Activated CD4-positive, CD25-positive, alpha-beta regulatory T cell treated with anti-CD3 and anti-CD28 coated beads, Interleukin-2, amount 50 U/mL, for 24 hours (primary cell): ENCODE measurements at regions not wholly inside any gene's neighbourhood (a gene's known extent, or its start where the extent isn't known, plus 50 kb on each side); places are given as distances from the start of the nearest gene placed in this dataset.
A peak's percentile ranks its signal among the peaks of the same experiment; 100 is the strongest.
"Not testable (repeated sequence)": the region's sequence is repeated elsewhere in the genome, so short reads cannot be mapped to it uniquely, and the experiment has no call there.

Experiments used
- ATAC-seq, 2 donors: fragments of 150-1000 bp; cut with Tn5 transposase; one replicate each; pipeline ENCODE4 v1.10.0; 2021; ENCODE audit warnings: mild to moderate bottlenecking in 1 of 2, moderate library complexity in 1 of 2

DNA sequence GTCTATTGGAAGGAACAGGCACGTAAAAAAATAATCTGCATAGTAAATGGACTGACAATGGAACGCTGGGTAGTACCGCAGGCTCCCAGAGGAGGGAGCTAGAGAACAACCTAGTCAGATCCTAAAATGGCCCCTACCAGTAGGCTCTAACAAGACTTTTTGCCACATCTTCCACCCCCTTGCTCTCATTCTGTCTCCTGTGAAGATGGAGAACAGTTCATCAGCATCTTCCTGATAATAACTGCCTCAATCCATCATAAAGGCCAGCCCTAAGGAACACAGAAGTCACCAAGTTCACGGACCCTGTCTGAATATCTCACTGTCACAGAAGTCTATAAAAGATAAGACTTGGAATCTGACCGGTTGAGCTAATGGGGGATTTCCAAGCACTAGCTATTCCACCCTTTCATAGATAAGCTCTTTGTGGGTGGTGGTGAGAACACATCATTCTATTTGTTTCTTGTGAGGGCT is 133.4 kb downstream of the SLC1A3 start:
- ATAC-seq = peak; percentile 41 to 49

DNA sequence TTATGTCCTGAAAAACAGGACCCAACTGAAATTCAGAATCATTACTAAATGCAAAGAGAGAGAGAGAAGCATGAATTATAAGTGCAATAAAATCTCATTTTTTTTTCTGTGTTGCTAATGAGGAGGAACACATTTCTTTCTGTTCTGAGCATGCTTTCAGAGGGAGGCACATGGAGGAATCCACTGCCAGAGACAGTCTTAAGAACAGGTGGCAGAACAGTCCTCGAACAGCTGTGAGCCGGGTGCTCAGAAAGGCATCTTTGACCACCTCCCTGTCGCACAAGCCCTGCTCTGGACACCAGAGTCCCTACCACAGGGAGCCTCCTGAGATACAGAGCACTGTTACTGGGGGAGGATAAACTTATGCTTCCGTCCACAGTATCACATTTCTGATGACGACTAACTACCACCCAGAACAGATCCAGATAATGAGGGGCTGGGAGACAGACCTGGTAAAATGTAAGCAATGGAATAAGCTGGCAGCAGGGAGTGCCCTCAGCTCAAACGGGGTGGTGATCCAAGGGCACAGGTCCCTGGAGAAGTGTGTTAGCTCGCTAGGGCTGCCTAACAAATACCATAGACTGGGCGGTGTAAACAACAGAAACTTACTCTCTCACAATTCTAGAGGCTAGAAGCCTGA is 134.0 kb downstream of the SLC1A3 start:
- ATAC-seq = no peak

- ATAC-seq = no peak
Measured at GRCh38 chr5:36741128-36741527, 134.7 kb downstream of the SLC1A3 start.

GRCh38 chr5:36743891-36744772 is 132.4 kb upstream of the NIPBL start:
- no peak for ATAC-seq

GRCh38 chr5:36744773-36745589 is 131.6 kb upstream of the NIPBL start:
- peak; percentile 50 to 56 for ATAC-seq

DNA sequence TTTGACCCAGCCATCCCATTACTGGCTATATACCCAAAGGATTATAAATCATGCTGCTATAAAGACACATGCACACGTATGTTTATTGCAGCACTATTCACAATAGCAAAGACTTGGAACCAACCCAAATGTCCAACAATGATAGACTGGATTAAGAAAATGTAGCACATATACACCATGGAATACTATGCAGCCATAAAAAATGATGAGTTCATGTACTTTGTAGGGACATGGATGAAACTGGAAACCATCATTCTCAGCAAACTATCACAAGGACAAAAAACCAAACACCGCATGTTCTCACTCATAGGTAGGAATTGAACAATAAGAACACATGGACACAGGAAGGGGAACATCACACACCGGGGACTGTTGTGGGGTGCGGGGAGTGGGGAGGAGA is 128.8 kb upstream of the NIPBL start:
- not testable (repeated sequence) for ATAC-seq

- no peak for ATAC-seq
Measured at GRCh38 chr5:36751886-36752285, 124.7 kb upstream of the NIPBL start.

GRCh38 chr5:36755342-36755741 is 121.2 kb upstream of the NIPBL start:
- ATAC-seq = no peak

- no peak for ATAC-seq
Measured at GRCh38 chr5:36755920-36756488, 120.6 kb upstream of the NIPBL start.

GRCh38 chr5:36756848-36757247 is 119.7 kb upstream of the NIPBL start:
- no peak for ATAC-seq

DNA sequence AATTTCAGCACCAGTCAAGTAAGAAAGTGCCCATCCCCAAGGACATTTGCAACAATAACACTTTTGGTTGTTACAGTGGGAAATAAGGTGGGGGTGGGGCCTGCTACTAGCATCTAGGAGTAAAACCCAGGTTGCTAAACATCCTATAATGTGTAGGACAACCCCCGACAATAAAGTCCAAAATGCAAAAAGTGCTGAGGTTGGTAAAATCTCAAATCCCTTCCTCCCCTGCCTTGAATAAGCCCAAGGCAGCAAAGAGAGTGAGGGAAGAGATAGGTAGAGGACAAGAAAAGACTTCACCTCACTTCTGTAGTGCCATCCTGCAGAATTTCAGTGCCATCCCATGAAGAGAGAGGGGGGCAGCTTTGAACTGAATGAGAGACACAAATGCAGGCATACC is 117.5 kb upstream of the NIPBL start:
- ATAC-seq = no peak

- ATAC-seq = no peak
Measured at GRCh38 chr5:36763454-36763853, 113.1 kb upstream of the NIPBL start.

GRCh38 chr5:36765876-36766275 is 110.7 kb upstream of the NIPBL start:
- no peak for ATAC-seq

DNA sequence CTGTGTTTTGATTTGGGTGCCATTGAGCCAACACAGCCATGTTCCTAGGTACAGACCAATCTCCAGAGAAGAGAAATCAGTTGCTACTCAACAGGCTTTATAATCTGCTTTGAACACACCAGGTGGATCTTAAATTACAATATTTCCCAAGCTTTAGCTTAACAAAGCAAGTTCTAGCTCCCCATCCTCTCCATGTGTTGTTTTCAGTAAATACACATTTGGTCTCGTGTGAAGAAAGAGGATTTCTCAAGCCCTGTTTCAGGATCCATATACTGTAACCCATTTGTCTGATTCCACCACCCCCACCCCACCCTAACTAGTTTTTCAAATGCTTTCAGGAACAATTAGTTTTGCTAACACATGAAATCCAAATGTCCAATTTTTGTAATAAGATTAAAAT is 109.6 kb upstream of the NIPBL start:
- no peak for ATAC-seq

DNA sequence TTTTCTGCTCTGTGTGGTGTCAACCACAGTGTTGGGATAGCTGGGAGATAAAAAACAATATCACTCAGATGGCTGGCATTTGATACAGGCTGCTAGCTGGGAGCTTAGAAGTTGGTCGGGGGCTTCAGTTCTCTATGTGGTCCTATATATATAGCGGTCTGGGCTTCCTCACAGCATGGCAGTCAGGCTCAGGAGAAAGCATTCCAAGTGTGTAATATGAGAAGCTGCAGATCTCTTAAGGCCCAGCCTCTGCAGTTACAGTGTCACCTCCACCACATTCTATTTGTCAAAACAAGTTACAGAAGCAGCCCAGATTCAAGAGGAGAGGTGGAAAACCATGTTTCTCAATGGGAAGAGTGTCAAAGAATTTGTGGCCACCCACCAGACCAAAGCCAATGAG is 108.1 kb upstream of the NIPBL start:
- ATAC-seq = no peak

DNA sequence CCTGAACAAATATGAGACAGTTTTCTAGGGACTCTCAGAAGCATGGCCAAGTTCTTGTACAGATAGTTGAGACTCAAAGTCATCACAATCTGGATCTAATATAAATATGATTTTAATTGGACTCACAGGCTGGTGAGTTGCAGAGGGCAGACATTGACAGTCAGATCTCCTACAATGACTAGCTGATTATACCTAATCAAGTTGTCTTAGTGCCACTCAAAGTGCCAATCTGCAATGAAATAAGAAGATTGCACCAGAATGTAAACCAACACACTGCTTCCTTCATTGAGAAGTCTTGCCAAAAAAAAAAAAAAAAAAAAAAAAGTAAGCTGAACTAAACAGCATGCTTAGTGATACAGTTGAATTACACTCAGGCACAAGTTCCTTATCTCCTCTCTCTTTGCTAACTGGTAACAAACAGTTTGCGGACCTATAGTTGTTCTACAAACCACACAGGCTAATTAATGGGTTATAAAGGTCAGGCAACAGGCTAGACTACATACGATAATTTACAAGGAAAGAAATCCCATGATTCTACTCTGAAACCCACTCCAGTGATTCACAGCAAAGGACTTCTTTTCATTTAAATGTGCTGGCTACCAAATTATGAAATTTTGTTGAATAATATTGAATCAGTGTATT is 107.3 kb upstream of the NIPBL start:
- ATAC-seq = no peak

DNA sequence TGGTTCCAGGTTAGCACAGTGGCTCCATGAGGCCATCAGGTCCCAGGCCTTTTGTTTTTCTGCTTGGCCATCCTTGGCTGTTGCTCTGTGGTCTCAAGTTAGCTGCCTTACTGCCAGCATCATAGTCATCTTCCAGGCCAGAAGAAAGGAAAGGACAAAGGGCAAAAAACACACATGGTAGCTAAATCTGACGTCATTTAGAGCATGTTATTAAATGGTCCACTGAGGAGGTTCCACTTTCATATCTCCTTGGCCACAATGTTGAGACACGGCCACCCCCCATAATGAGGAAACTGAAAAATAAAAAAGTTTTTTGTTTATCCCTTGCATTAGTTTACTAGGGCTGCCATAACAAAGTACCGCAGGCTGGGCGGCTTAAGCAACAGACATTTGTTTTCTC is 106.4 kb upstream of the NIPBL start:
- no peak for ATAC-seq

DNA sequence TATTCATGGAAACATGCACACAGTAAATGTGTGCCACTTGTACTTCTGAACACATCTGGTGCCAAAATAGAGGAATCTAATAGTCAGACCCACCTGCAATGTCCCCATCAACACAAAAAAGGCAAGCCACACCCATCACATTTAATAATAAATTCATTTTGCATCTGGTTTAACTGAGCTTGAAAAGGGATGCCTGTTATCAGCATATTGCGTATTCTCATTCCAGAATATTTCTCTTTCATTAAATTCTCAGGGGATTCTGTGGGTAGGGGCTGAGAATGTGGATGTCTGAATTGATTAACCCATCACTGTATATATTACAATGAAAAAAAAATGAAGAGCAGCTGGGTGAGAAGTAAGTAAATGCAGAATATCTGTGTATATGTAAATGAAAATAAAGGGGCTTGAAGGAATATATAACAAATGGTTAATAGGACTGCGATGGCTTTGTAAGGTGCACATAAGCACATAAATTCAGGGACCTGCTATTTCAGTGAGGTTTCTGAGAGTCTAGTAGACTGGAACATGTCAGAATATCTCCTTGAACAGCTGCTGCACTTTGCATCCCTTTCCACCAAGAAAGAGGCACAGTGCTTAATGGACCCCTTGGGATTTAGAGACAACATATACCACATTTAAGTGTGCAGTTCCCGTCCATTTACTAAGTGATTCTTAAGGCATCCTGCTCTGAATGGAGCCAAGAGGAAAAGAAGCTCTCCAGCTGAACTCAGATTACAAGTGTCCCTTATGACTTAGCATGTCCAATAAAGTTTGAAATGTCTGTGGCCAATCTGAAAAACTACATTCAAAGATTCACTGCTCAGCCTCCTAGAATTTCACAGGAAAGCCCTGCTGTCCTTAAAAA is 104.1 kb upstream of the NIPBL start:
- ATAC-seq = no peak

DNA sequence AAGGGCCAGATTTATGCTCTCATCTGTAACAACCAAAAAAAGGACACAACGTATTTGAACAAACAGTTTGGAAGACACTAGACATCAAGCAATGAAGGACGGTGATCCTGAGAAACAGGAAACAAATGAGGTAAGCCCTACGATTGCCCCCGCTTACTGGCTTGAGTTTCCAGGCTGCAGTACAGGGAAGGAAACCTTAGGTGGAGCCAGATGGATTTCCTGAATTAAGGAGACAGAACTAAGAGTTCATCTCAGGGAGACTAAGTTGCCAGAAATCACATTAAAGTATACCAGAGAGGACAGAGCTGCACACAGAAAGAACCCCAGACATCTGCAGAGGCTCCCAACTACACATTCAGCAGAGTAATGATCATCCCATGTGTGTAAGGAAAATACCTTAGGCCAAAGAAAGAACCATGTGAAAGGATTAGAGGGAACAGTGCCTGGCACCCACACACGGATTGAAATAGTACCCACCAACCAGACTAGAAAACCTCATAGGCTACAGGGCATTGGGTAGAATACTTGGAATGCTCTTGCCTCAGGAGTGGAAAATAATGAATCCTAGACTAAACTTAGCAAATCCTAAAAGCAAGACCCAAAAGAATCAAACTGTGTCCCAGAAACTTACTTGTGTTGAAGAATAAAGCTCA is 99.3 kb upstream of the NIPBL start:
- ATAC-seq = no peak

DNA sequence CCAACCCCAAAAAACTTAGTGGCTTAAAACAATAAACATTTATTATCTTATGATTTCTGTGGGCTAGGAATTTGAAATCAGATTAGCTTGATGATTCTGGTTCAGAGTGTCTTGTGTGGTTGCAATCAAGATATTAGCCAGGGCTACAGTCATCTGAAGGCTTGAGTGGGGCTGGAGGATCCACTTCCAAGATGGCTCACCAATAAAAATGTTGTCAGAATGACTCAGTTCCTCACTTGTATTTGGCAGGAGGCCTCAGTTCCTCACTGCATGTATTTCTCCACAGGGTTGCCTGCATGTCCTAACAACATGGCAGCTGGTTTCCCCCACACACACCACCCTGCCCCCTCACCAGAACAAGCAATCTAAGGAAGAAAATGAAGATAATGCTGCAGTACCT is 98.2 kb upstream of the NIPBL start:
- ATAC-seq = no peak

- ATAC-seq = not testable (repeated sequence)
Measured at GRCh38 chr5:36782612-36783011, 94.0 kb upstream of the NIPBL start.
